ENCODE measurements at regions not wholly inside any gene's neighbourhood (a gene's known extent, or its start where the extent isn't known, plus 50 kb on each side); places are given as distances from the start of the nearest gene placed in this dataset.

- TF ChIP-seq CTCF (conservative IDR thresholded peaks at IDR 0.05) = no peak
- TF ChIP-seq ZFX (IDR thresholded peaks at IDR 0.05) = no peak
Observed at GRCh38 chr2:210997373-210997772, 441.0 kb downstream of the CPS1 start.
